ENCODE measurements at regions not wholly inside any gene's neighbourhood (a gene's known extent, or its start where the extent isn't known, plus 50 kb on each side); places are given as distances from the start of the nearest gene placed in this dataset.
"Not testable (repeated sequence)": the region's sequence is repeated elsewhere in the genome, so short reads cannot be mapped to it uniquely, and the experiment has no call there.

GRCh38 chr17:71759422-71760060 lies 361.3 kb upstream of the SOX9 start:
- Histone ChIP-seq H3K27ac (ENCODE audit: low read length) (no peak overlapping the region), H3K4me3 (ENCODE audit: low read length) (no peak overlapping the region), H3K9me3 (ENCODE audit: insufficient read depth, low read depth, low read length) (no peaks in the 10 kb centered on the region), H3K9ac (ENCODE audit: low read depth, low read length) (no peak overlapping the region), H3K27me3 (ENCODE audit: insufficient read depth, low read length) (no peaks in the 10 kb centered on the region), H3K4me1 (ENCODE audit: insufficient read depth, low read length) (no peaks in the 10 kb centered on the region), H3K36me3 (ENCODE audit: insufficient read depth, low read depth, low read length) (no peaks in the 10 kb centered on the region)

- H3K27me3 ChIP-seq (ENCODE audit: insufficient read depth, low read length) = no peaks in the 10 kb centered on the region
- H3K9ac ChIP-seq (ENCODE audit: low read depth, low read length) = no peak overlapping the region
- H3K4me3 ChIP-seq (ENCODE audit: low read length) = no peak overlapping the region
- no peaks in the 10 kb centered on the region for H3K36me3 ChIP-seq (ENCODE audit: insufficient read depth, low read depth, low read length)
- no peak overlapping the region for H3K27ac ChIP-seq (ENCODE audit: low read length)
- H3K9me3 ChIP-seq (ENCODE audit: insufficient read depth, low read depth, low read length) = no peaks in the 10 kb centered on the region
- no peaks in the 10 kb centered on the region for H3K4me1 ChIP-seq (ENCODE audit: insufficient read depth, low read length)
Observed at GRCh38 chr17:71760062-71760720, 360.6 kb upstream of the SOX9 start.

GRCh38 chr17:71762526-71762925 lies 358.3 kb upstream of the SOX9 start:
- Histone ChIP-seq H3K27ac (ENCODE audit: low read length) (no peak overlapping the region), H3K4me3 (ENCODE audit: low read length) (no peak overlapping the region), H3K9ac (ENCODE audit: low read depth, low read length) (no peak overlapping the region), H3K27me3 (ENCODE audit: insufficient read depth, low read length) (no peaks in the 10 kb centered on the region), H3K4me1 (ENCODE audit: insufficient read depth, low read length) (no peaks in the 10 kb centered on the region), H3K9me3 (ENCODE audit: insufficient read depth, low read depth, low read length) (no peaks in the 10 kb centered on the region), H3K36me3 (ENCODE audit: insufficient read depth, low read depth, low read length) (no peaks in the 10 kb centered on the region)

GRCh38 chr17:71764505-71764904 lies 356.3 kb upstream of the SOX9 start:
- H3K27me3 ChIP-seq (ENCODE audit: insufficient read depth, low read length) = no peaks in the 10 kb centered on the region
- no peaks in the 10 kb centered on the region for H3K4me1 ChIP-seq (ENCODE audit: insufficient read depth, low read length)

GRCh38 chr17:71765437-71765836 lies 355.4 kb upstream of the SOX9 start:
- Histone ChIP-seq H3K27ac (ENCODE audit: low read length) (no peak overlapping the region), H3K4me1 (ENCODE audit: insufficient read depth, low read length) (no peaks in the 10 kb centered on the region), H3K9me3 (ENCODE audit: insufficient read depth, low read depth, low read length) (no peaks in the 10 kb centered on the region), H3K9ac (ENCODE audit: low read depth, low read length) (no peak overlapping the region), H3K36me3 (ENCODE audit: insufficient read depth, low read depth, low read length) (no peaks in the 10 kb centered on the region), H3K27me3 (ENCODE audit: insufficient read depth, low read length) (no peaks in the 10 kb centered on the region), H3K4me3 (ENCODE audit: low read length) (no peak overlapping the region)

More at GRCh38 chr17:71764505-71764904, 356.3 kb upstream of the SOX9 start:
- H3K9ac ChIP-seq (ENCODE audit: low read depth, low read length) = no peak overlapping the region
- H3K27ac ChIP-seq (ENCODE audit: low read length) = no peak overlapping the region
- no peak overlapping the region for H3K4me3 ChIP-seq (ENCODE audit: low read length)
- no peaks in the 10 kb centered on the region for H3K36me3 ChIP-seq (ENCODE audit: insufficient read depth, low read depth, low read length)
- no peaks in the 10 kb centered on the region for H3K9me3 ChIP-seq (ENCODE audit: insufficient read depth, low read depth, low read length)

GRCh38 chr17:71769850-71770249 lies 351.0 kb upstream of the SOX9 start:
- no peaks in the 10 kb centered on the region for H3K9me3 ChIP-seq (ENCODE audit: insufficient read depth, low read depth, low read length)

GRCh38 chr17:71777048-71777640 lies 343.7 kb upstream of the SOX9 start:
- Histone ChIP-seq H3K27ac (ENCODE audit: low read length) (no peak overlapping the region), H3K9ac (ENCODE audit: low read depth, low read length) (no peak overlapping the region), H3K4me3 (ENCODE audit: low read length) (no peak overlapping the region), H3K4me1 (ENCODE audit: insufficient read depth, low read length) (no peaks in the 10 kb centered on the region), H3K27me3 (ENCODE audit: insufficient read depth, low read length) (no peaks in the 10 kb centered on the region), H3K36me3 (ENCODE audit: insufficient read depth, low read depth, low read length) (no peaks in the 10 kb centered on the region), H3K9me3 (ENCODE audit: insufficient read depth, low read depth, low read length) (no peaks in the 10 kb centered on the region)

More at GRCh38 chr17:71769850-71770249, 351.0 kb upstream of the SOX9 start:
- no peaks in the 10 kb centered on the region for H3K27me3 ChIP-seq (ENCODE audit: insufficient read depth, low read length)
- H3K36me3 ChIP-seq (ENCODE audit: insufficient read depth, low read depth, low read length) = no peaks in the 10 kb centered on the region
- no peak overlapping the region for H3K4me3 ChIP-seq (ENCODE audit: low read length)
- H3K4me1 ChIP-seq (ENCODE audit: insufficient read depth, low read length) = no peaks in the 10 kb centered on the region
- no peak overlapping the region for H3K27ac ChIP-seq (ENCODE audit: low read length)
- no peak overlapping the region for H3K9ac ChIP-seq (ENCODE audit: low read depth, low read length)

GRCh38 chr17:71779482-71779881 lies 341.3 kb upstream of the SOX9 start:
- no peaks in the 10 kb centered on the region for H3K9me3 ChIP-seq (ENCODE audit: insufficient read depth, low read depth, low read length)
- no peaks in the 10 kb centered on the region for H3K36me3 ChIP-seq (ENCODE audit: insufficient read depth, low read depth, low read length)
- no peak overlapping the region for H3K4me3 ChIP-seq (ENCODE audit: low read length)
- H3K27me3 ChIP-seq (ENCODE audit: insufficient read depth, low read length) = no peaks in the 10 kb centered on the region
- H3K4me1 ChIP-seq (ENCODE audit: insufficient read depth, low read length) = no peaks in the 10 kb centered on the region
- no peak overlapping the region for H3K9ac ChIP-seq (ENCODE audit: low read depth, low read length)
- H3K27ac ChIP-seq (ENCODE audit: low read length) = no peak overlapping the region

- no peaks in the 10 kb centered on the region for H3K36me3 ChIP-seq (ENCODE audit: insufficient read depth, low read depth, low read length)
- no peaks in the 10 kb centered on the region for H3K27me3 ChIP-seq (ENCODE audit: insufficient read depth, low read length)
- H3K4me1 ChIP-seq (ENCODE audit: insufficient read depth, low read length) = no peaks in the 10 kb centered on the region
- no peak overlapping the region for H3K4me3 ChIP-seq (ENCODE audit: low read length)
- H3K9me3 ChIP-seq (ENCODE audit: insufficient read depth, low read depth, low read length) = no peaks in the 10 kb centered on the region
- no peak overlapping the region for H3K27ac ChIP-seq (ENCODE audit: low read length)
- no peak overlapping the region for H3K9ac ChIP-seq (ENCODE audit: low read depth, low read length)
Observed at GRCh38 chr17:71780596-71780995, 340.2 kb upstream of the SOX9 start.

GRCh38 chr17:71782021-71782420 lies 338.8 kb upstream of the SOX9 start:
- not testable (repeated sequence) for H3K36me3 ChIP-seq (ENCODE audit: insufficient read depth, low read depth, low read length); H3K4me1 ChIP-seq (ENCODE audit: insufficient read depth, low read length); H3K27me3 ChIP-seq (ENCODE audit: insufficient read depth, low read length); H3K27ac ChIP-seq (ENCODE audit: low read length); H3K9me3 ChIP-seq (ENCODE audit: insufficient read depth, low read depth, low read length); H3K9ac ChIP-seq (ENCODE audit: low read depth, low read length); H3K4me3 ChIP-seq (ENCODE audit: low read length)

- no peak overlapping the region for H3K4me3 ChIP-seq (ENCODE audit: low read length)
Observed at GRCh38 chr17:71790791-71791190, 330.0 kb upstream of the SOX9 start.

GRCh38 chr17:71791311-71791710 lies 329.5 kb upstream of the SOX9 start:
- no peaks in the 10 kb centered on the region for H3K36me3 ChIP-seq (ENCODE audit: insufficient read depth, low read depth, low read length)
- H3K4me1 ChIP-seq (ENCODE audit: insufficient read depth, low read length) = no peaks in the 10 kb centered on the region
- H3K27ac ChIP-seq (ENCODE audit: low read length) = no peak overlapping the region
- no peaks in the 10 kb centered on the region for H3K27me3 ChIP-seq (ENCODE audit: insufficient read depth, low read length)
- H3K9me3 ChIP-seq (ENCODE audit: insufficient read depth, low read depth, low read length) = no peaks in the 10 kb centered on the region
- no peak overlapping the region for H3K9ac ChIP-seq (ENCODE audit: low read depth, low read length)
- H3K4me3 ChIP-seq (ENCODE audit: low read length) = no peak overlapping the region

More at GRCh38 chr17:71790791-71791190, 330.0 kb upstream of the SOX9 start:
- H3K36me3 ChIP-seq (ENCODE audit: insufficient read depth, low read depth, low read length) = no peaks in the 10 kb centered on the region
- no peaks in the 10 kb centered on the region for H3K9me3 ChIP-seq (ENCODE audit: insufficient read depth, low read depth, low read length)
- H3K4me1 ChIP-seq (ENCODE audit: insufficient read depth, low read length) = no peaks in the 10 kb centered on the region
- H3K27me3 ChIP-seq (ENCODE audit: insufficient read depth, low read length) = no peaks in the 10 kb centered on the region
- H3K27ac ChIP-seq (ENCODE audit: low read length) = no peak overlapping the region
- no peak overlapping the region for H3K9ac ChIP-seq (ENCODE audit: low read depth, low read length)

Data from iPS-20b (cell line).